Activated CD4-positive, alpha-beta T cell treated with anti-CD3 and anti-CD28 coated beads, Interleukin-2, amount 10 ng/mL, durations not matched to agents 7 days and 5 days (primary cell): ENCODE measurements at regions not wholly inside any gene's neighbourhood (a gene's known extent, or its start where the extent isn't known, plus 50 kb on each side); places are given as distances from the start of the nearest gene placed in this dataset.

Experiments
- CTCF ChIA-PET: fragments of 350-600 bp; sonication (Branson Sonifier 250); formaldehyde crosslinking; loops from one replicate; lab custom pipeline; 2021; ENCODE audit warnings: antibody characterized with exemption; lab: Charles Lee
- POLR2A ChIA-PET: fragments of 350-600 bp; sonication (Branson Sonifier 250); formaldehyde crosslinking; loops from one replicate; lab custom pipeline; 2021; ENCODE audit warnings: antibody characterized with exemption; lab: Charles Lee
- DNase-seq: peaks from one replicate; pipeline ENCODE4 v3.0.0-alpha.2; 2020
- H3K27ac Mint-ChIP-seq: one replicate; pipeline ENCODE4 v1.8.0; 2021; ENCODE audit warnings: mild to moderate bottlenecking, moderate library complexity, mixed read lengths
- H3K27me3 Mint-ChIP-seq: one replicate; pipeline ENCODE4 v1.8.0; 2021; ENCODE audit warnings: mixed read lengths
- H3K36me3 Mint-ChIP-seq: one replicate; pipeline ENCODE4 v1.8.0; 2021; ENCODE audit warnings: low read depth, mixed read lengths
- H3K4me1 Mint-ChIP-seq: one replicate; pipeline ENCODE4 v1.8.0; 2021; ENCODE audit warnings: mixed read lengths
- H3K4me3 Mint-ChIP-seq: one replicate; pipeline ENCODE4 v1.8.0; 2021; ENCODE audit warnings: mild to moderate bottlenecking, moderate library complexity, mixed read lengths
- H3K9me3 Mint-ChIP-seq: one replicate; pipeline ENCODE4 v1.8.0; 2021; ENCODE audit warnings: mixed read lengths

DNA sequence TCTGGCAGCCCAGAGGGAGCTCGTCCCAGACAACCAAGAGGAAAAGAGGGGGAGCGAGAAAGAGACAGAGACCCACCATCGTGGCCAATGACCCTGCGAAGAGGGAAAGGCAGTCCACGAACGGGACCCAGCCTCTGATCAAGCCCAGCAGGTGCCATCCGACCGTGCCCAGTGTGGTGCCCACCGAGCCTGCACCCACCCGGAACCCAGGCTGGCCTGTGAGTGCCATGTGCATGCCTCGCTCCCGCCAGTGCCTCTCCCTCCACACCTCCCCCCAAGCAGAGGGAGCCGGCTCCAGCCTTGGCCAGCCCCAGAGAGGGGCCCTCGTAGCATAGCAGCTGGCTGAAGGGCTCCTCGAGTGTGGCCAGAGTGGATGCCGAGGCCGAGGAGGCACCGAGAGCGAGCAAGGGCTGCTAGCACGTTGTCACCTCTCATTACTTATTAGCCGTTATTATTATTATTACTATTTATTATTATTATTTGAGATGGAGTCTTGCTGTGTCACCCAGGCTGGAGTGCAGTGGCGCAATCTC is 130.7 kb upstream of the CHRM3 start:
- H3K4me3 Mint-ChIP-seq, result no peak overlapping the region
- no peak for DNase-seq
- H3K4me1 Mint-ChIP-seq, result no peaks in the 10 kb centered on the region
- POLR2A ChIA-PET, result no interaction called here
- peaks cover 2% of the 10 kb centered on the region for H3K9me3 Mint-ChIP-seq
- H3K27me3 Mint-ChIP-seq, result no peaks in the 10 kb centered on the region
- no peak overlapping the region for H3K27ac Mint-ChIP-seq
- no peaks in the 10 kb centered on the region for H3K36me3 Mint-ChIP-seq
- CTCF ChIA-PET, result no interaction called here

DNA sequence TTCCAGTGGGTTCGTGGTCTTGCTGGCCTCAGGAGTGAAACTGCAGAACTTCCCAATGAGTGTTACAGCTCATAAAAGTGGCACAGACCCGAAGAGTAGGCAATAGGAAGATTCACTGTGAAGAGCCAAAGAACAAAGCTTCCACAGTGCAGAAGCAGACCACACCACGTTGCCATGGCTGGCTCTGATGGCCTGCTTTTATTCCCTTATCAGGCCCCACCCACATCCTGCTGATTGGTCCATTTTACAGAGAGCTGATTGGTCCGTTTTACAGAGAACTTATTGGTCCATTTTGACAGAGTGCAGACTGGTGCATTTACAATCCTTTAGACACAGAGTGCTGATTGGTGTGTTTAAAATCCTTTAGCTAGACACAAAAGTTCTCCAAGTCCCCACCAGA is 131.4 kb upstream of the CHRM3 start:
- Mint-ChIP-seq H3K9me3 (peaks cover 2% of the 10 kb centered on the region), H3K36me3 (no peaks in the 10 kb centered on the region), H3K4me1 (no peaks in the 10 kb centered on the region), H3K27me3 (no peaks in the 10 kb centered on the region), H3K4me3 (no peak overlapping the region), H3K27ac (no peak overlapping the region)
- no peak for DNase-seq
- ChIA-PET CTCF (no interaction called here), POLR2A (no interaction called here)

DNA sequence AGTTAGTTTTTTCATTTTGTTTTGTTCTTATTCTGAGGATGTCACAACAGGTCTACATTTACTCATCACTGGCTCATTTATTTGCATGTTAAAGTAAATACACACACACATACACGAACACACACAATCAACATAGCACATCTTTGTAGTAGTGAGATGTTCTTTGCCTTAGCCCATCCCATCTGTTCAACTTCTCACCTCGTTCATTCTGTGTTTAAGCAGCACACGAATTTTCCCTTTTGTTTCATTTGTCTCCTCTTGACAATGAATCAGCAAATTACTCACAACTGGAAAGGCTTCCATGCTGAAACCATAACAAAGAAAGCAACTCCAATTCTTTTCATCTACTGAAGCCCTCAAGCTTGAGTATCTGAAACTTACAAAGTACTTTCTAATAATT is 133.3 kb upstream of the CHRM3 start:
- no peak for DNase-seq
- ChIA-PET CTCF (no interaction called here), POLR2A (no interaction called here)
- H3K27me3 Mint-ChIP-seq, result no peaks in the 10 kb centered on the region
- H3K4me1 Mint-ChIP-seq, result no peaks in the 10 kb centered on the region
- no peaks in the 10 kb centered on the region for H3K36me3 Mint-ChIP-seq
- H3K27ac Mint-ChIP-seq, result no peak overlapping the region
- peaks cover 2% of the 10 kb centered on the region for H3K9me3 Mint-ChIP-seq
- no peak overlapping the region for H3K4me3 Mint-ChIP-seq

DNA sequence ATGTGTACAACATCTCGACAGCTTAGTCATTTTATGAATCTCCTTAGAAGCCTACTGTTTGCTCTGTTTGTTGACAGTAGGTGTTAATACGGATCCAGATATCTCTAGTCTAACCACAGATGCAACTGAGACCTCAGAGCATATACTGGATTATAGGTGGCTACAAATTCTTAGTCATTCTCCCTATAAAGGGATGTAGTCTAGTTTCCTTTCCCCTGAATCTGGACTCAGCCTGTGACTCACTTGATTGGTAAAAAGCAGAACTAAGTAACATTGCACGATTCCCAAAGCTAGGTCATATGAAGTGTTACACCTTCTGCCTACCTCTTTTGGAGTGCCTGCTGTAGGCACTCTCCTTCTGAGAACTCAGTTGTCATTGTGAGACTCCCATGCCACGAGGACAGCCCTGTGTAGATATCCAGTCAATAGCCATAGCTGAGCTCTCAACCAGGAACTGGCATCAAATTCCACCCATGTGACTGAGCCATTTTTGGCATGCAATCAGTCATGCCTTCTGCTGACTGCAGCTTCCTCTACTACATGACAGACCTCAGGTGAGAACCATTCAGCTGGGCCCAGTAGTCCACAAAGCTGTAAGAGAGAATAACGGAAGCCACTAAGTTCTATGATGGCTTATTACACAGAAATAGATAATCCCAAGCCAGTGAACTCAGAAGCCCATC is 135.9 kb upstream of the CHRM3 start:
- Mint-ChIP-seq H3K36me3 (no peaks in the 10 kb centered on the region), H3K27ac (no peak overlapping the region), H3K9me3 (no peaks in the 10 kb centered on the region), H3K4me1 (no peaks in the 10 kb centered on the region), H3K27me3 (no peaks in the 10 kb centered on the region), H3K4me3 (no peak overlapping the region)
- no peak for DNase-seq
- ChIA-PET CTCF (no interaction called here), POLR2A (no interaction called here)

DNA sequence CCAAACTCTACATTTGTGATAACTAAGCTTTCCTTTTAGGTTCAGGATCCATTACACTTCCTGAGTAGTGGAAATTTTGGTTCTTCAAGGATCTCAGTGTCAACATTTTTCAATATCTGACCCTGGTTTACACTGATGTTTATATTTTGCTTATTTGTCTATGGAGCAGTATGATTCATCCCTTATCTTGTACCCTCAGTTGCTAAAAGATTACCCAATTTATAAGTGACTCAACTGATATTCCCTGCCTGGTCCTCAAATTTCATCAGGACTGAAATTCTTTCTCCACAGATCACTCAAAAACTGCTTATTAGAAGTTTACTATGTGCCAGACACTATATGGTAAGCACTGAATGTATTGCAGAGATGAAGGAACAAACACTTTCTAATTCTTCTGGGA is 139.1 kb upstream of the CHRM3 start:
- Mint-ChIP-seq H3K27me3 (no peaks in the 10 kb centered on the region), H3K4me3 (no peak overlapping the region), H3K36me3 (no peaks in the 10 kb centered on the region), H3K9me3 (no peaks in the 10 kb centered on the region), H3K4me1 (no peaks in the 10 kb centered on the region), H3K27ac (no peak overlapping the region)
- no peak for DNase-seq
- CTCF ChIA-PET, result no interaction called here
- POLR2A ChIA-PET, result no interaction called here

DNA sequence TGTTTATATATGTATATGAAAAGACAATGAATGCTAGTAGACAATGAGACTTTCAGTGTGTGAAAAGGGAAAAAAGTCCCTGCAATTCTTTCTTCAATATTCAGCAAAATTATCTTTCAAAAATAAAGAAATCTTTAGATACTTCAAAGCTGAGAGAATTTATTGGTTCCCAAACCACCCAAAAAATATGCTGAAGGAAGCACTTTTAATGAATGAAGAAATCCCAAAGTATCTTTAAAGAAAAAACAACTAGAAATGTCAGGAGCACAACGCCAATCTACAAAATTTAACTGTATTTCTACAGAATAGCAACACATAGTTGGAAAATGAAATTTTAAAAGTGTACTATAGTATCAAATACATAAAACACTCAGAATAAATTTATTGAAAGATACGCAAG is 142.3 kb upstream of the CHRM3 start:
- ChIA-PET POLR2A (no interaction called here), CTCF (no interaction called here)
- no peak for DNase-seq
- H3K4me1 Mint-ChIP-seq, result no peaks in the 10 kb centered on the region
- no peaks in the 10 kb centered on the region for H3K9me3 Mint-ChIP-seq
- H3K4me3 Mint-ChIP-seq, result no peak overlapping the region
- no peak overlapping the region for H3K27ac Mint-ChIP-seq
- no peaks in the 10 kb centered on the region for H3K36me3 Mint-ChIP-seq
- no peaks in the 10 kb centered on the region for H3K27me3 Mint-ChIP-seq

DNA sequence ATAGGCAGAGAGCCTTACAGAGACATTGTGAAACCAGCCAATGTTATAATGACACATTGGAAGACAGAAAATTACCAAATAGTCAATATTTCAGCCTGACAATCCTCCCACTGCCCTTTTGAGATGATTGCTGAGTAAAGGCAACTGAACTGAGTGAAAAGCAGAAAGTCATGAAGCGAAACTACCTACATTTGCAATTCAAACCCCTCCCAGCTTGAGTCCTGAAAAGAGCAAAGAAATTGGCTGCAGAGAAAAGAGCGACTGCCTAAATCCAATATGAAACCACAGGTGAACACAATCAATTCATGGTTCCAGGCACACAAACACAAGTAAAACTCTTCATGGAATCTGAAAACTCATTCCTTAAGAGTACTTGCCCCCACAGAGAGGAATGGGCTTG is 143.4 kb upstream of the CHRM3 start:
- H3K36me3 Mint-ChIP-seq, result no peaks in the 10 kb centered on the region
- POLR2A ChIA-PET, result no interaction called here
- no peak overlapping the region for H3K27ac Mint-ChIP-seq
- no peaks in the 10 kb centered on the region for H3K4me1 Mint-ChIP-seq
- H3K9me3 Mint-ChIP-seq, result no peaks in the 10 kb centered on the region
- no peak overlapping the region for H3K4me3 Mint-ChIP-seq
- H3K27me3 Mint-ChIP-seq, result no peaks in the 10 kb centered on the region
- DNase-seq, result no peak
- CTCF ChIA-PET, result no interaction called here

DNA sequence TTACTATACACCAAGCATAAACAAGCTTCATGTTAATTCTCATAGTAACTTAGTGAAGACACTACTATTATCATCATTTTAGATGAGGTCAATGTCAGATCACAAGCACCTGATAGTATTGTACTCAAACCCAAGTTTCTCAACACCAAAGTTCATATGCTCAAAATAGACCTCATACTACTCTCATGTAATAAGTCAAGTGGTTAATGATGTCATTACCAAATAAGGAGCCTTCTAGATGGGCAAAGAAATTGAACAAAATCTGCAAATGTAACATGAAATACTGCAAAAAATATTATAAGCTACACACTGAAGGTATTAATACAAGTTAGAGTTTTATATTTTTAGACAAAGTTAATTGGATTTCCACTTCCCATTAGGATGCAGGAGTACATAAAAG is 144.0 kb upstream of the CHRM3 start:
- no peaks in the 10 kb centered on the region for H3K36me3 Mint-ChIP-seq
- DNase-seq, result no peak
- CTCF ChIA-PET, result no interaction called here
- H3K27ac Mint-ChIP-seq, result no peak overlapping the region
- H3K4me3 Mint-ChIP-seq, result no peak overlapping the region
- no peaks in the 10 kb centered on the region for H3K27me3 Mint-ChIP-seq
- POLR2A ChIA-PET, result no interaction called here
- H3K9me3 Mint-ChIP-seq, result no peaks in the 10 kb centered on the region
- no peaks in the 10 kb centered on the region for H3K4me1 Mint-ChIP-seq

DNA sequence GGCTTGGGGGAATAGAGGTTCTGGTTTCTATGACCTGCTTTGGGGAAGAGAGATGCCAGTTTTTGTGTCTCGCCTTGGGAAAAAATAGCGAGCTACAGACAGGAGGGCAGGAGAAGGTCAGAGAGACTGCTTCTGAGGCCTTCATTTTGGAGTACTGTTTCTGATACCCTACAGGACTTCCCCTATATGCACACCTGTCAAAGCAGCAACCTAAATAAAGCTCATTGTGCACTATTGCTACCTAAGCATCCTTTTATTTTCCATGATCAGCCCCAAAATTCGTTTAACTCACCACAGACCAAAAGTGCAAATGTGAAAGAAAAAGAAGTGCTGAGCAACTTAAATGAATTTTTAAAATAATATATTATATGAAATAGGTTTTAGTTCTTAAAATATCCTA is 145.6 kb upstream of the CHRM3 start:
- no peaks in the 10 kb centered on the region for H3K36me3 Mint-ChIP-seq
- ChIA-PET POLR2A (no interaction called here), CTCF (no interaction called here)
- no peak overlapping the region for H3K4me3 Mint-ChIP-seq
- H3K27me3 Mint-ChIP-seq, result no peaks in the 10 kb centered on the region
- H3K27ac Mint-ChIP-seq, result no peak overlapping the region
- no peaks in the 10 kb centered on the region for H3K4me1 Mint-ChIP-seq
- no peak for DNase-seq
- no peaks in the 10 kb centered on the region for H3K9me3 Mint-ChIP-seq

DNA sequence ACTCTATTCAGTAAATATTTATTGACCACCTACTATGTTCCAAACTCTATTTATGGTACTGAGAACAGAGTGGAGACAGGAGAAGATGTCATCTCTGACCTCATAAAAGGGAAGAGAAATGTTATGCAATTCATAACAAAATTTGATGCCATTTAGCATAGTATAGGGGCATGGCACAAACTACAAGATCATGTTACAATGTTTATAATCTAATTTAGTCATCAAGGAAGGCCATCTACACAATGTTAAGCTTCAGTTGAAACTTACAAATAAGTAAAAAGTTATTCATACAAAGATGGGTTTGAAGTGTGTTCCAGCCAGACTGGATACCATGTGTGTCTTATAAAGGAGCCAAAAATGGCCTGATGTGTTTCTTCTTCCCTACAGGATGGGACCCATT is 146.8 kb upstream of the CHRM3 start:
- Mint-ChIP-seq H3K36me3 (no peaks in the 10 kb centered on the region), H3K27ac (no peak overlapping the region), H3K9me3 (no peaks in the 10 kb centered on the region), H3K27me3 (no peaks in the 10 kb centered on the region), H3K4me1 (no peaks in the 10 kb centered on the region), H3K4me3 (no peak overlapping the region)
- no peak for DNase-seq
- ChIA-PET POLR2A (no interaction called here), CTCF (no interaction called here)

DNA sequence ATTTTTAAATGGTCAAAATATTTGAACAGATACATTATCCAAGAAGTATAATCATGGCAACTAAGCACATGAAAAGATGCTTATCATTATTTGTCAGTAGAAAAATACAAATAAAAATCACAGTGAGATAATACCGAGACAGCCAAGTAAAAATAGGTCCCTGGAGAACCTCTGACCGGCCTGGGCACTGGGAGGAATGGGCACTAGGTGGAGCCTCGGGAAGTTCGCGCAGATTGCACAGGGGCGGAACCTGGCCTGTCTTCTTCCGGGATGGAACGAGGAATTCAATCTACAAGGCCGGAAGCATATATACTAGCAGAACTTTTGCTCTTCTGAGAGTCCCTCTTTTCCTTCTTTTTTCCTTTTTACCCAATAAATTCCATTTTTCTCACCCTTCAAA is 148.5 kb upstream of the CHRM3 start:
- ChIA-PET POLR2A (no interaction called here), CTCF (no interaction called here)
- H3K36me3 Mint-ChIP-seq, result no peaks in the 10 kb centered on the region
- DNase-seq, result no peak
- no peaks in the 10 kb centered on the region for H3K9me3 Mint-ChIP-seq
- H3K4me3 Mint-ChIP-seq, result no peak overlapping the region
- no peaks in the 10 kb centered on the region for H3K27me3 Mint-ChIP-seq
- H3K27ac Mint-ChIP-seq, result no peak overlapping the region
- no peaks in the 10 kb centered on the region for H3K4me1 Mint-ChIP-seq

DNA sequence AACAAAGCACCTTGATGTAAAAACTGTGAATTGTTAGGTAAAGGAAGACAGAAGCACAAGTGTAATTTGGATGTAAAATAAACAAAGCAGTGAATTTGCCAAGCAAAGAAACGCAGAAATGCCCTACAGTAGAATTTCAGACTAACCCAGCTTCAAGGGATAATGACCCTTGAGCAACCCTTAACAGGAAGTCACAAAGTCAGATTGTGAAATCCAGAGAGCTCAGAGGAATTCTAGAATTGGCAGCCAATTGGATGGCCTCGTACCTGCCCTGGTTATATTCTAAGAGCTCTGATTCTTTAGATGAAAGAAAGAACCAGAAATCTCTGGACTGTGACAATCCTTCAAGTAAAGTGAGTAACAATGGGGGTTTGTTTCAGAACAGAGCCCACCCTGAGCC is 152.7 kb upstream of the CHRM3 start:
- no peak for DNase-seq
- POLR2A ChIA-PET, result no interaction called here
- Mint-ChIP-seq H3K9me3 (peaks cover 2% of the 10 kb centered on the region), H3K27ac (no peak overlapping the region), H3K4me1 (no peaks in the 10 kb centered on the region), H3K4me3 (no peak overlapping the region), H3K36me3 (no peaks in the 10 kb centered on the region), H3K27me3 (no peaks in the 10 kb centered on the region)
- CTCF ChIA-PET, result no interaction called here

DNA sequence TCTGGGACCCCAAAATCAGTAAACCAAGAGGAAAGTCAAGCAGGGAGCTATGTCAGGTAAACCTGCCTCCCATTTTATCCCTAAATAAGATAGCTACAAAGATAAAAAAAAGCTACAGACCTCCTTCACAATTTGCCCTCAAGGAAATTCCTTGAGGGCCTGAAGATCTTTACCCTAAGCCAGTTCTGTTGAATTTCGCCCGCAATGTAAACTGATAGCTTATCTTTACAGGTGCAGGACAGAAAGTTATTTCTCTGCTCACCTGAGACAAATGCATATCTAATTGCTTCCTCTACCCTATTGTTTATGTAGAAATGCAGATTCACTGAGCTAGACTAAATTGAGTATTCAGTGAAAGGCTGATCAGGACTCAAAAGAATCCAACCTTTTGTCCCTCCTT is 153.4 kb upstream of the CHRM3 start:
- POLR2A ChIA-PET, result no interaction called here
- no peak overlapping the region for H3K4me3 Mint-ChIP-seq

DNA sequence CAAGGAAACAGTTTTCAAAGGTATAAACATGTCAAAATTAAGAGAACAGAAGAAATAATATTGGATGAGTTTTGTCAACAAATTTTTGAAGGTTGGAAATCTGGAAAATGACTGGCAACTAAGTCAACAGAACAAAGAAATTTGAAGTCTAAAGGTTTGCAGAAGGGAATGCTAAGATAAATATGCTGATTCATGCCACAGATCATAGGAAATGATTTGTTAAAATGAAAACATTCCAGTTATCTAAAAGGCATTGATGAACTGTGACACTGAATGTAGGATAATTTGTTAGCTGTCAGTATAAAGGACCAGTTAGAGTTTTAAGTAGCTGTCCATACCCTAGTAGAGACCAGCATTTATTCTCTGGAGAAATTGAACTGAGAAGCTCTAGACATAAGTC is 157.9 kb upstream of the CHRM3 start:
- H3K36me3 Mint-ChIP-seq, result no peaks in the 10 kb centered on the region
- no peaks in the 10 kb centered on the region for H3K4me1 Mint-ChIP-seq
- no peak overlapping the region for H3K27ac Mint-ChIP-seq
- DNase-seq, result no peak
- CTCF ChIA-PET, result no interaction called here
- H3K9me3 Mint-ChIP-seq, result peaks cover 19% of the 10 kb centered on the region
- no peak overlapping the region for H3K4me3 Mint-ChIP-seq
- H3K27me3 Mint-ChIP-seq, result no peaks in the 10 kb centered on the region
- POLR2A ChIA-PET, result interaction anchor here (0.7 kb wide), 1 partner anchor 21 kb away, joined by 3 read pairs; no protein-coding TSS in a partner anchor

More for the DNA sequence above, 153.4 kb upstream of the CHRM3 start:
- Mint-ChIP-seq H3K36me3 (no peaks in the 10 kb centered on the region), H3K9me3 (peaks cover 2% of the 10 kb centered on the region), H3K27ac (no peak overlapping the region), H3K4me1 (no peaks in the 10 kb centered on the region), H3K27me3 (no peaks in the 10 kb centered on the region)
- no peak for DNase-seq
- CTCF ChIA-PET, result no interaction called here
